LNCaP clone FGC (cell line): ENCODE measurements at regions not wholly inside any gene's neighbourhood (a gene's known extent, or its start where the extent isn't known, plus 50 kb on each side); places are given as distances from the start of the nearest gene placed in this dataset.
A peak's percentile ranks its signal among the peaks of the same experiment; 100 is the strongest.

Source experiments
- DNase-seq: peaks from one replicate; pipeline ENCODE4 v3.0.0-alpha.2; 2011; ENCODE audit warnings: low read depth
- H3K4me3 ChIP-seq: 2 replicates; pipeline ENCODE4 v1.5.1; 2011; ENCODE audit warnings: mild to moderate bottlenecking, low read depth, low read length, control low read depth
- CTCF ChIP-seq: IDR thresholded peaks from 2 replicates; pipeline ENCODE4 v1.5.1; 2012; ENCODE audit warnings: mild to moderate bottlenecking; ENCODE audit not compliant: control insufficient read depth, insufficient read depth; ENCODE audit errors: extremely low read depth

GRCh38 chr7:132023466-132023865 lies 467.0 kb upstream of the PODXL start:
- DNase-seq = no peak
- no peak for TF ChIP-seq CTCF
- no peak overlapping the region for H3K4me3 ChIP-seq

GRCh38 chr7:132022188-132022587 lies 465.8 kb upstream of the PODXL start:
- no peak for DNase-seq
- no peak overlapping the region for H3K4me3 ChIP-seq
- TF ChIP-seq CTCF = no peak

GRCh38 chr7:132019703-132020102 lies 463.3 kb upstream of the PODXL start:
- no peak for TF ChIP-seq CTCF
- DNase-seq = no peak
- H3K4me3 ChIP-seq = no peak overlapping the region

- no peak overlapping the region for H3K4me3 ChIP-seq
- no peak for DNase-seq
- TF ChIP-seq CTCF = no peak
These were observed 453.4 kb upstream of the PODXL start for GRCh38 chr7:132009778-132010177.

- no peak for DNase-seq
- peak; percentile 42 for TF ChIP-seq CTCF
- H3K4me3 ChIP-seq = no peak overlapping the region
These were observed 448.1 kb upstream of the PODXL start for GRCh38 chr7:132004529-132004928.

GRCh38 chr7:132002343-132002968 lies 446.0 kb upstream of the PODXL start:
- no peak for TF ChIP-seq CTCF
- no peak for DNase-seq
- no peak overlapping the region for H3K4me3 ChIP-seq

GRCh38 chr7:132001146-132001545 lies 444.7 kb upstream of the PODXL start:
- no peak for TF ChIP-seq CTCF
- no peak overlapping the region for H3K4me3 ChIP-seq
- DNase-seq = no peak
